Astrocyte (in vitro differentiated cells and primary cell): ENCODE measurements at regions not wholly inside any gene's neighbourhood (a gene's known extent, or its start where the extent isn't known, plus 50 kb on each side); places are given as distances from the start of the nearest gene placed in this dataset.

Experiments used
- DNase-seq: peaks from one replicate; pipeline ENCODE4 v3.0.0-alpha.2; 2010; ENCODE audit warnings: low read depth
- FAIRE-seq: peaks from 2 replicates; lab custom pipeline; 2011; peaks lifted over from hg19 to GRCh38; lab: Jason Lieb, UNC
- H2AFZ ChIP-seq: 2 replicates; pipeline ENCODE4 v1.6.0; 2012; ENCODE audit warnings: low read depth, low read length, inconsistent platforms
- H3K27ac ChIP-seq: 2 replicates; pipeline ENCODE4 v1.5.1; 2011; ENCODE audit warnings: low read depth, low read length, inconsistent platforms
- H3K27me3 ChIP-seq: 2 replicates; pipeline ENCODE4 v1.6.0; 2011; ENCODE audit warnings: low read length, inconsistent platforms; ENCODE audit not compliant: insufficient read depth
- H3K36me3 ChIP-seq: 2 replicates; pipeline ENCODE4 v1.5.1; 2011; ENCODE audit warnings: low read length, inconsistent platforms; ENCODE audit not compliant: insufficient read depth
- H3K4me1 ChIP-seq: 2 replicates; pipeline ENCODE4 v1.5.1; 2011; ENCODE audit warnings: low read length, inconsistent platforms; ENCODE audit not compliant: insufficient read depth
- H3K4me2 ChIP-seq: 2 replicates; pipeline ENCODE4 v1.6.0; 2012; ENCODE audit warnings: low read length, inconsistent platforms
- H3K4me3 ChIP-seq: 2 replicates; pipeline ENCODE4 v1.5.1; 2011; ENCODE audit warnings: low read depth, mild to moderate bottlenecking, low read length, inconsistent platforms; ENCODE audit not compliant: insufficient read depth
- H3K79me2 ChIP-seq: 2 replicates; pipeline ENCODE4 v1.6.0; 2012; ENCODE audit warnings: mild to moderate bottlenecking, low read length, inconsistent platforms; ENCODE audit not compliant: insufficient read depth
- H3K9ac ChIP-seq: 2 replicates; pipeline ENCODE4 v1.6.0; 2012; ENCODE audit warnings: mild to moderate bottlenecking, low read length, inconsistent platforms
- H3K9me3 ChIP-seq: 2 replicates; pipeline ENCODE4 v1.5.1; 2012; ENCODE audit warnings: low read depth, mild to moderate bottlenecking, low read length, inconsistent platforms; ENCODE audit not compliant: insufficient read depth
- H4K20me1 ChIP-seq: 2 replicates; pipeline ENCODE4 v1.6.0; 2012; ENCODE audit warnings: low read length, inconsistent platforms; ENCODE audit not compliant: insufficient read depth
- H3K27ac Mint-ChIP-seq: one replicate; pipeline ENCODE4 v1.8.0; 2021; ENCODE audit warnings: mild to moderate bottlenecking, mixed read lengths; ENCODE audit not compliant: unreplicated experiment
- H3K27me3 Mint-ChIP-seq: one replicate; pipeline ENCODE4 v1.8.0; 2021; ENCODE audit warnings: low read depth, mixed read lengths; ENCODE audit not compliant: unreplicated experiment
- H3K36me3 Mint-ChIP-seq: one replicate; pipeline ENCODE4 v1.8.0; 2021; ENCODE audit warnings: low read depth, mixed read lengths; ENCODE audit not compliant: unreplicated experiment
- H3K4me1 Mint-ChIP-seq: one replicate; pipeline ENCODE4 v1.8.0; 2021; ENCODE audit warnings: low read depth, mixed read lengths; ENCODE audit not compliant: unreplicated experiment
- H3K4me3 Mint-ChIP-seq: one replicate; pipeline ENCODE4 v1.8.0; 2021; ENCODE audit warnings: mild to moderate bottlenecking, moderate library complexity, mixed read lengths; ENCODE audit not compliant: unreplicated experiment
- H3K9me3 Mint-ChIP-seq: one replicate; pipeline ENCODE4 v1.8.0; 2021; ENCODE audit warnings: mild to moderate bottlenecking, mixed read lengths; ENCODE audit not compliant: unreplicated experiment
- CTCF ChIP-seq: IDR thresholded peaks from 2 replicates; pipeline ENCODE4 v1.5.1; 2011; ENCODE audit warnings: low read depth, mild to moderate bottlenecking, inconsistent platforms, low read length, moderate library complexity; ENCODE audit not compliant: insufficient read depth
- EZH2 ChIP-seq: IDR thresholded peaks from 2 replicates; pipeline ENCODE4 v1.6.1; 2012; ENCODE audit warnings: mild to moderate bottlenecking, low read length, inconsistent platforms; ENCODE audit not compliant: insufficient read depth

- Histone ChIP-seq H3K36me3 (no peaks in the 10 kb centered on the region), H3K79me2 (no peaks in the 10 kb centered on the region), H3K27ac (no peak overlapping the region), H3K4me1 (no peaks in the 10 kb centered on the region), H4K20me1 (no peaks in the 10 kb centered on the region), H2AFZ (no peak overlapping the region), H3K4me3 (no peak overlapping the region), H3K9me3 (no peaks in the 10 kb centered on the region), H3K9ac (no peak overlapping the region), H3K27me3 (peaks cover 8% of the 10 kb centered on the region), H3K4me2 (no peak overlapping the region)
- no peak overlapping the region for H3K4me3 Mint-ChIP-seq
- FAIRE-seq (no peak), DNase-seq (no peak)
- H3K36me3 Mint-ChIP-seq: no peaks in the 10 kb centered on the region
- H3K9me3 Mint-ChIP-seq: no peaks in the 10 kb centered on the region
- H3K27me3 Mint-ChIP-seq: peaks cover 9% of the 10 kb centered on the region
- H3K4me1 Mint-ChIP-seq: no peaks in the 10 kb centered on the region
- TF ChIP-seq CTCF: no peak
- TF ChIP-seq EZH2: no peak
- H3K27ac Mint-ChIP-seq: no peak overlapping the region
Measured at GRCh38 chr14:62130441-62130840, 368.2 kb downstream of the SNAPC1 start.

DNA sequence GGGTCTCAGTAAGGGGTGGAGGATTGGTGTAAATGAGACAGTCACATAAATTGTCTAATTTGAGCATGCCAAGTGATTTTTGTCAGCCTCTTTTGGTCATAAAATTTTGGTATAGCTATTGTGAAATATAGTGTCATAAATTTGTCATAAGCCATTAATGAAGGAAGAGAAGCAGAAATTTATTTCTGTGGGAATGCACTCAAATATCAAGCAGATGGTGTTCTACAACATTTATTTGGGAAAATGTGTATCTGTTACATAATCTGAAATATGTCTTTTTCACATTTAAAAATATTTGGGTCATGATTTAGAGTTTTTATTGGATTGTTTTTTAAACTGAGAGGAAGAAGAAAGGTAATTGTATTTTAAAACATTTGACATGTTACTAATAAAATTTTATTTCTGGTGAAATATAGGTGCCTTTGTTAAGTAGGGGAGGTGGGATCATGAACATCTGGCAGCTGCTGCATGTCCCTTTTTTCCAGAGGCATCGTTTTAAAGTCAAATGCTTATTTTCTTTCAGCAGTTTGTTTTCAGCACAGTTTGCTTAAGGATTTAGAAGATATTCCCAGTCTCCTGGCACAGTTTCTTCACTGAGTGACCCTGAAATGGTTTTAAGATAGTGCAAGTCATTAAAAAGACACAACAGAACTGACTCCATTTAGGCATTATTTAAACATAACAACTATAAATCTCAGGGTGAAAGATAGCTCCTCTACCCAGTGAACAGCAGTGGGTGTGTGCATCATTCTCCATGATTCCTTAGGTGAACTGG is 371.7 kb downstream of the SNAPC1 start:
- Mint-ChIP-seq H3K27me3 (peaks cover 9% of the 10 kb centered on the region), H3K27ac (no peak overlapping the region), H3K4me1 (no peaks in the 10 kb centered on the region), H3K36me3 (no peaks in the 10 kb centered on the region), H3K9me3 (no peaks in the 10 kb centered on the region), H3K4me3 (no peak overlapping the region)
- Histone ChIP-seq H3K79me2 (no peaks in the 10 kb centered on the region), H3K27me3 (peaks cover 5% of the 10 kb centered on the region), H3K9ac (no peak overlapping the region), H3K9me3 (no peaks in the 10 kb centered on the region), H3K4me1 (no peaks in the 10 kb centered on the region), H3K27ac (no peak overlapping the region), H3K4me2 (no peak overlapping the region), H3K4me3 (no peak overlapping the region), H3K36me3 (no peaks in the 10 kb centered on the region), H2AFZ (no peak overlapping the region), H4K20me1 (no peaks in the 10 kb centered on the region)
- no peak for TF ChIP-seq EZH2
- DNase-seq (no peak), FAIRE-seq (no peak)

GRCh38 chr14:62138593-62138992 is 376.4 kb downstream of the SNAPC1 start:
- peaks cover 5% of the 10 kb centered on the region for H3K4me1 ChIP-seq
- H4K20me1 ChIP-seq: no peaks in the 10 kb centered on the region
- Mint-ChIP-seq H3K36me3 (no peaks in the 10 kb centered on the region), H3K27me3 (peaks cover 4% of the 10 kb centered on the region), H3K27ac (no peak overlapping the region), H3K4me1 (peaks cover 2% of the 10 kb centered on the region), H3K9me3 (no peaks in the 10 kb centered on the region), H3K4me3 (no peak overlapping the region)
- TF ChIP-seq EZH2: no peak
- TF ChIP-seq CTCF: no peak
- no peaks in the 10 kb centered on the region for H3K36me3 ChIP-seq
- H3K27me3 ChIP-seq: peaks cover 2% of the 10 kb centered on the region
- DNase-seq: no peak
- no peak for FAIRE-seq
- no peaks in the 10 kb centered on the region for H3K9me3 ChIP-seq
- H3K4me2 ChIP-seq: no peak overlapping the region
- no peak overlapping the region for H3K9ac ChIP-seq
- H2AFZ ChIP-seq: no peak overlapping the region
- no peak overlapping the region for H3K27ac ChIP-seq
- H3K4me3 ChIP-seq: no peak overlapping the region
- H3K79me2 ChIP-seq: no peaks in the 10 kb centered on the region
